ENCODE measurements at regions not wholly inside any gene's neighbourhood (a gene's known extent, or its start where the extent isn't known, plus 50 kb on each side); places are given as distances from the start of the nearest gene placed in this dataset.

DNA sequence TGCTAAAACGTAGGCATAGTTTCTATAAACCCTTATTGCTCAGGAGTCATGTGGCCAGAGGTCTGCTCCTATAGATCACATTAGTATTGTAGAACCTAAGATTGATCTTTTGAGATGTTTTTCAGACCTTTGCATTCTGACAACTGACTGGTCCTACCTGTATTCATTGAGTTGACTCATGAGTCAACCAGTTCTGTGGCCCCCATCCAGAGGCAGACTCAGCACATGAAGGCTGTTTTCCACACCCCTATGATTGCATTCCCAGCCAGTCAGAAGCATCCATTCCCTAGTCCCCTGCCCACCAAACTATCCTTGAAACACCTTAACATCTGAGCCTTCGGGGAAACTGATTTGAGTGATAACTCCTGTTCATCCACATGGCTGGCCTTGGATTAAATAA is 451.7 kb downstream of the SIPA1L2 start:
- TF ChIP-seq CTCF (conservative IDR thresholded peaks at IDR 0.05) (no peak), ZFX (IDR thresholded peaks at IDR 0.05) (no peak)

All from C4-2B (cell line).